Osteoblast (primary cell): ENCODE measurements at regions not wholly inside any gene's neighbourhood (a gene's known extent, or its start where the extent isn't known, plus 50 kb on each side); places are given as distances from the start of the nearest gene placed in this dataset.

Source experiments
- DNase-seq: peaks from one replicate; pipeline ENCODE4 v3.0.0; 2011; ENCODE audit warnings: low spot score, mixed read lengths; ENCODE audit not compliant: insufficient read length; ENCODE audit errors: missing footprints
- H2AFZ ChIP-seq: 2 replicates; pipeline ENCODE4 v1.6.0; 2011; ENCODE audit warnings: mild to moderate bottlenecking, low read length
- H3K27ac ChIP-seq: 2 replicates; pipeline ENCODE4 v1.5.1; 2011; ENCODE audit warnings: mild to moderate bottlenecking, low read depth, low read length, moderate library complexity
- H3K27me3 ChIP-seq: 2 replicates; pipeline ENCODE4 v1.6.0; 2012; ENCODE audit warnings: mild to moderate bottlenecking, control low read depth, inconsistent platforms, low read length, moderate library complexity; ENCODE audit not compliant: insufficient read depth
- H3K36me3 ChIP-seq: 2 replicates; pipeline ENCODE4 v1.5.1; 2011; ENCODE audit warnings: mild to moderate bottlenecking, low read length, control low read depth, moderate library complexity; ENCODE audit not compliant: insufficient read depth
- H3K4me1 ChIP-seq: 2 replicates; pipeline ENCODE4 v1.5.1; 2011; ENCODE audit warnings: mild to moderate bottlenecking, low read length, control low read depth, moderate library complexity; ENCODE audit not compliant: insufficient read depth
- H3K4me2 ChIP-seq: 2 replicates; pipeline ENCODE4 v1.6.0; 2011; ENCODE audit warnings: mild to moderate bottlenecking, low read length; ENCODE audit not compliant: insufficient read depth
- H3K4me3 ChIP-seq: fragments of 200-600 bp; sonication (generic); 3 replicates; pipeline ENCODE4 v1.5.1; 2012; ENCODE audit warnings: mild to moderate bottlenecking, low read length, inconsistent platforms; ENCODE audit not compliant: insufficient read depth
- H3K79me2 ChIP-seq: 2 replicates; pipeline ENCODE4 v1.6.0; 2012; ENCODE audit warnings: mild to moderate bottlenecking, low read length, control low read depth, inconsistent platforms; ENCODE audit not compliant: insufficient read depth
- H3K9me3 ChIP-seq: 2 replicates; pipeline ENCODE4 v1.5.1; 2011; ENCODE audit warnings: low read depth, low read length, control low read depth
- H4K20me1 ChIP-seq: 2 replicates; pipeline ENCODE4 v1.6.0; 2012; ENCODE audit warnings: mild to moderate bottlenecking, low read length, control low read depth; ENCODE audit not compliant: insufficient read depth
- CTCF ChIP-seq: IDR thresholded peaks from 2 replicates; pipeline ENCODE4 v1.5.1; 2011; ENCODE audit warnings: mild to moderate bottlenecking, low read depth, low read length, moderate library complexity; ENCODE audit errors: extremely low read depth

DNA sequence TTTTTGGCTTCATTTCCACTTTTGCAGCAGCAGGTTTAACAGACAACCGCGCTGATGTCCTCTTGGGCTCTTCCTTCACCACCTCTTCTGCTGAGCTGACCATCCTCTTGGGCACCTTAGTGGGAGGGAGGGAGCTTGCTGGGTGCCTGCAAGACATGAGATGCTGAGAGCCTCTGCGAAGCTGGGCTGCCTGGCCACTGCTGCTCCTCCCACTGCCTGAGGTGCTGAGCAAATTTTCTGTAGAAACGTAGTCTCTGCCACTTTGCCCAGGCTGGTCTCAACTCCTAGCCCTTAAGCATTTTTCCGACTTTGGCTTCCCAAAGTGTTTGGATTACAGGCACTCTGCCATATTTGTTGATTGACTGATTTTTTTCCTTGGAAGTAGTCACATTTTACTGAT lies 422.2 kb upstream of the MC4R start:
- DNase-seq: no peak
- H4K20me1 ChIP-seq: no peaks in the 10 kb centered on the region
- H2AFZ ChIP-seq: no peak overlapping the region
- no peaks in the 10 kb centered on the region for H3K9me3 ChIP-seq
- H3K4me3 ChIP-seq: no peak overlapping the region
- no peaks in the 10 kb centered on the region for H3K27me3 ChIP-seq
- TF ChIP-seq CTCF: no peak
- no peaks in the 10 kb centered on the region for H3K36me3 ChIP-seq
- H3K4me2 ChIP-seq: no peak overlapping the region
- no peaks in the 10 kb centered on the region for H3K4me1 ChIP-seq
- no peaks in the 10 kb centered on the region for H3K79me2 ChIP-seq
- H3K27ac ChIP-seq: no peak overlapping the region

DNA sequence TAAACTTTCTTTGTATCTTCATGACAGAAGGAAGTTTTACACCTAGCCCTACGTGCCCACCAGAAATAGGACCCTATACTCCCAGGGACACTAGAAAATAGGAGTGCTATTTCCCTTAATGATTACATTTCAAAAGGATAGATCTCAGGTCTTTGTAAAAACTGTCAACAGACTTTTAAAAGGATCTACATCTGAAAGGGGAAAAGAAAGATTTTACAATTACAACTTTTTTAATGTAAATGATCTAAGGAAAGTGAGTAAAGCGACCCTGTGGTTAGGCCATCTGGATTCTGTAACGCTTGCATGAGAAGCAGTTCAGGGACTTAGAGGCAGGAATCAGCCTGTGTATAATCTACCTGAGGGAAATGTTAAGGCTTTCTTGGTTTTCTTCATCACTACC lies 431.8 kb upstream of the MC4R start:
- H3K4me2 ChIP-seq: no peak overlapping the region
- no peaks in the 10 kb centered on the region for H3K36me3 ChIP-seq
- no peak for TF ChIP-seq CTCF
- H3K9me3 ChIP-seq: no peaks in the 10 kb centered on the region
- no peaks in the 10 kb centered on the region for H3K4me1 ChIP-seq
- H3K79me2 ChIP-seq: no peaks in the 10 kb centered on the region
- no peak overlapping the region for H3K4me3 ChIP-seq
- no peak for DNase-seq
- H3K27me3 ChIP-seq: no peaks in the 10 kb centered on the region
- no peak overlapping the region for H2AFZ ChIP-seq
- no peaks in the 10 kb centered on the region for H4K20me1 ChIP-seq
- no peak overlapping the region for H3K27ac ChIP-seq

DNA sequence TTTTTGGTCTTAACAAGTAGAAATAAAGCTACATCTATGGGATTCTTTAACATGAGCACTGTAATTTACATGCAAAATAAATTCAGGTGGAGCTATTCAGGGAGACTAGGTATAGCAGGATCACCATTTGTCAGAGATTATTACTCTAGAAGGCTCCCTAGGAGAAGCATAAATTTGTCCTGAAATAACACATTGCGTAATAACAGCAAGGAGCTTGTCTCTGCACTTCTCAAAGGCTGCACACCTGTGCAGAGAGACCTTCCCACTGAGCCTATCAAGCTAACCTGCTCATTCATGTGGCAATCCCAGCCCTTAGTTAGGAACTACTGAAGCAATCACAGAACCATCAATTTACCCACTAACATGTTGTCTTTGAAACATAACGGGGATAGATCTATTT lies 437.4 kb upstream of the MC4R start:
- no peak for DNase-seq
- Histone ChIP-seq H2AFZ (no peak overlapping the region), H3K4me2 (no peak overlapping the region), H3K9me3 (no peaks in the 10 kb centered on the region), H3K36me3 (no peaks in the 10 kb centered on the region), H3K27ac (no peak overlapping the region), H4K20me1 (no peaks in the 10 kb centered on the region), H3K79me2 (no peaks in the 10 kb centered on the region), H3K27me3 (no peaks in the 10 kb centered on the region), H3K4me1 (no peaks in the 10 kb centered on the region), H3K4me3 (no peak overlapping the region)
- TF ChIP-seq CTCF: no peak

GRCh38 chr18:60812921-60813320 lies 440.3 kb upstream of the MC4R start:
- Histone ChIP-seq H2AFZ (no peak overlapping the region), H3K79me2 (no peaks in the 10 kb centered on the region), H3K27me3 (no peaks in the 10 kb centered on the region), H3K4me3 (no peak overlapping the region), H4K20me1 (no peaks in the 10 kb centered on the region), H3K4me1 (no peaks in the 10 kb centered on the region), H3K27ac (no peak overlapping the region), H3K9me3 (no peaks in the 10 kb centered on the region), H3K4me2 (no peak overlapping the region), H3K36me3 (no peaks in the 10 kb centered on the region)
- no peak for TF ChIP-seq CTCF
- DNase-seq: no peak
